Superior temporal gyrus (tissue), 1 donor: ENCODE measurements at regions not wholly inside any gene's neighbourhood (a gene's known extent, or its start where the extent isn't known, plus 50 kb on each side); places are given as distances from the start of the nearest gene placed in this dataset.

Source experiments
- DNase-seq: peaks from one replicate; pipeline ENCODE4 v3.0.0-alpha.2; 2016; ENCODE audit errors: extremely low spot score

- DNase-seq = no peak
These were observed 1848.9 kb downstream of the EFNA5 start for GRCh38 chr5:105821800-105822199.

- no peak for DNase-seq
These were observed 1852.8 kb downstream of the EFNA5 start for GRCh38 chr5:105817914-105818313.

GRCh38 chr5:105817416-105817815, 1853.3 kb downstream of the EFNA5 start:
- DNase-seq = no peak

GRCh38 chr5:105816961-105817360, 1853.8 kb downstream of the EFNA5 start:
- no peak for DNase-seq

GRCh38 chr5:105812304-105812703, 1858.4 kb downstream of the EFNA5 start:
- DNase-seq = no peak

GRCh38 chr5:105807951-105808350, 1862.8 kb downstream of the EFNA5 start:
- DNase-seq = no peak

GRCh38 chr5:105807290-105807689, 1863.4 kb downstream of the EFNA5 start:
- no peak for DNase-seq

GRCh38 chr5:105806596-105806995, 1864.1 kb downstream of the EFNA5 start:
- DNase-seq = no peak

GRCh38 chr5:105803431-105803830, 1867.3 kb downstream of the EFNA5 start:
- DNase-seq = no peak

GRCh38 chr5:105794578-105794977, 1876.2 kb downstream of the EFNA5 start:
- no peak for DNase-seq

GRCh38 chr5:105789246-105789645, 1881.5 kb downstream of the EFNA5 start:
- no peak for DNase-seq

- no peak for DNase-seq
These were observed 1886.9 kb downstream of the EFNA5 start for GRCh38 chr5:105783811-105784210.

- DNase-seq = no peak
These were observed 1888.2 kb downstream of the EFNA5 start for GRCh38 chr5:105782501-105782900.

GRCh38 chr5:105773241-105773640, 1897.5 kb downstream of the EFNA5 start:
- no peak for DNase-seq

GRCh38 chr5:105767267-105767666, 1903.5 kb downstream of the EFNA5 start:
- no peak for DNase-seq

- DNase-seq = no peak
These were observed 1908.0 kb downstream of the EFNA5 start for GRCh38 chr5:105762728-105763127.

GRCh38 chr5:105754056-105754455, 1916.7 kb downstream of the EFNA5 start:
- no peak for DNase-seq

- DNase-seq = no peak
These were observed 1917.9 kb downstream of the EFNA5 start for GRCh38 chr5:105752801-105753200.

- DNase-seq = no peak
These were observed 1918.8 kb downstream of the EFNA5 start for GRCh38 chr5:105751908-105752307.

GRCh38 chr5:105745111-105745510, 1925.6 kb downstream of the EFNA5 start:
- no peak for DNase-seq

GRCh38 chr5:105740242-105740641, 1930.5 kb downstream of the EFNA5 start:
- DNase-seq = no peak

GRCh38 chr5:105739732-105740131, 1931.0 kb downstream of the EFNA5 start:
- no peak for DNase-seq

- DNase-seq = no peak
These were observed 1935.0 kb downstream of the EFNA5 start for GRCh38 chr5:105735704-105736103.

GRCh38 chr5:105730982-105731381, 1939.8 kb downstream of the EFNA5 start:
- DNase-seq = no peak

GRCh38 chr5:105726093-105726492, 1944.6 kb downstream of the EFNA5 start:
- DNase-seq = no peak
